Pancreas (tissue), 10 donors: ENCODE measurements at regions not wholly inside any gene's neighbourhood (a gene's known extent, or its start where the extent isn't known, plus 50 kb on each side); places are given as distances from the start of the nearest gene placed in this dataset.

Experiments used
- ATAC-seq, 4 donors: fragments of 200-7000 bp; cut with Tn5 transposase; one replicate each; pipeline versions ENCODE4 v1.8.0 to v1.9.1; 2020; ENCODE audit warnings: mild to moderate bottlenecking in 4 of 4, moderate library complexity in 4 of 4
- DNase-seq, 6 donors: peaks; one replicate each; pipeline ENCODE4 v3.0.0-alpha.2; 2020
- FAIRE-seq: peaks from 2 replicates; lab custom pipeline; 2012; peaks lifted over from hg19 to GRCh38; lab: Jason Lieb, UNC
- H3K27ac ChIP-seq, 4 donors: fragments of 200-600 bp; sonication (generic); 1 replicate in 3 of 4; 2 replicates in 1 of 4; pipeline versions ENCODE4 v1.5.0 to v1.8.0; 2020
- H3K27me3 ChIP-seq, 4 donors: fragments of 200-600 bp; one replicate each; pipeline ENCODE4 v1.8.0; 2021
- H3K36me3 ChIP-seq, 3 donors: fragments of 200-600 bp; sonication (generic) in 1 of 3; one replicate each; pipeline versions ENCODE4 v1.5.0 to v1.8.0; 2020 to 2021
- H3K4me1 ChIP-seq, 3 donors: fragments of 200-600 bp; one replicate each; pipeline ENCODE4 v1.8.0; 2021
- H3K4me3 ChIP-seq, 4 donors: fragments of 200-600 bp; sonication (generic) in 2 of 4; one replicate each; pipeline versions ENCODE4 v1.5.0 to v1.8.0; 2020 to 2021
- H3K9me3 ChIP-seq, 4 donors: fragments of 200-600 bp; one replicate each; pipeline ENCODE4 v1.8.0; 2021
- WGBS, 2 donors: extraction: QIAGEN DNeasy Blood & Tissue Kit; methylation state at CpG; one replicate each; pipeline ENCODE4 v1.1.7; 2013; 5-methylcytosine and 5-hydroxymethylcytosine counted together
- intact Hi-C, 3 donors: fragments of 100-400 bp; cut with DNase I; formaldehyde crosslinking; loops; one replicate each; pipeline versions ENCODE4 v1.11.1 to v1.14.2; 2022
- TF ChIP-seq, protein P1 (sequence below), 4 donors: fragments of 200-600 bp; sonication (generic) in 3 of 4; IDR thresholded peaks; one replicate each; pipeline versions ENCODE4 v1.5.0 to v1.8.0; 2021; ENCODE audit warnings: antibody characterized with exemption in 4 of 4
- donor health status: healthy with polysubstance abuse.
- donor health status: DM: no; HTN: no; CAD: no; lungs with moderate emphysema.
- donor health status: DM: no; HTN: no; CAD: no.
- donor health status: control.
- donor health status: control.
- donor health status: Bipolar disorder and iron deficiency.
- donor health status: DM: yes; HTN: yes; CAD: no.
- donor health status: DM: no; HTN: no; CAD: no.
- donor health status: DM: no; HTN: no; CAD: no.
- donor health status: DM: yes; HTN: yes; CAD: no.

DNA sequence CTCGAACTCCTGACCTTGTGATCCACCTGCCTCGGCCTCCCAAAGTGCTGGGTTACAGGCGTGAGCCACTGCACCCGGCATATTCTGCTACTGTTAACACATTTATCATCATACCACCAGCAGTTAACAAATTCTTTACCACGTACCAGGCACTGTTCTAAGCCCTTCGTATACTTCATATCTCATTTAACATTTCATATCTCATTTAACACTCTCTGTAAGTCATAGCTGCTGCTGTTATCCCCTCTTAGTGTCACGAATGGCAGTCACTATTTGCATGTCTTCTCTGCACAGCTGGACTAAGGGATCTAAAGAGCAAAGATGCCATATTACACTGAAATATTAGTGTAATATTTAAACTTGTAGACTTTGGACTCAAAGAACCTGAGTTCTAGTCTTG is 462.5 kb upstream of the DAB1 start:
- no peaks in the 10 kb centered on the region for H3K36me3 ChIP-seq
- no peaks in the 10 kb centered on the region for H3K27me3 ChIP-seq
- no peaks in the 10 kb centered on the region for H3K4me1 ChIP-seq
- no peaks in the 10 kb centered on the region for H3K9me3 ChIP-seq
- no peak overlapping the region for H3K4me3 ChIP-seq
- no peak for FAIRE-seq
- H3K27ac ChIP-seq, result no peak overlapping the region
- TF ChIP-seq, protein P1, sequence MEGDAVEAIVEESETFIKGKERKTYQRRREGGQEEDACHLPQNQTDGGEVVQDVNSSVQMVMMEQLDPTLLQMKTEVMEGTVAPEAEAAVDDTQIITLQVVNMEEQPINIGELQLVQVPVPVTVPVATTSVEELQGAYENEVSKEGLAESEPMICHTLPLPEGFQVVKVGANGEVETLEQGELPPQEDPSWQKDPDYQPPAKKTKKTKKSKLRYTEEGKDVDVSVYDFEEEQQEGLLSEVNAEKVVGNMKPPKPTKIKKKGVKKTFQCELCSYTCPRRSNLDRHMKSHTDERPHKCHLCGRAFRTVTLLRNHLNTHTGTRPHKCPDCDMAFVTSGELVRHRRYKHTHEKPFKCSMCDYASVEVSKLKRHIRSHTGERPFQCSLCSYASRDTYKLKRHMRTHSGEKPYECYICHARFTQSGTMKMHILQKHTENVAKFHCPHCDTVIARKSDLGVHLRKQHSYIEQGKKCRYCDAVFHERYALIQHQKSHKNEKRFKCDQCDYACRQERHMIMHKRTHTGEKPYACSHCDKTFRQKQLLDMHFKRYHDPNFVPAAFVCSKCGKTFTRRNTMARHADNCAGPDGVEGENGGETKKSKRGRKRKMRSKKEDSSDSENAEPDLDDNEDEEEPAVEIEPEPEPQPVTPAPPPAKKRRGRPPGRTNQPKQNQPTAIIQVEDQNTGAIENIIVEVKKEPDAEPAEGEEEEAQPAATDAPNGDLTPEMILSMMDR (IDR thresholded peaks at IDR 0.05), result no peak
- 68 to 90% methylated on average over 7 of the region's 7 CpGs for WGBS, 2 donors
- no peak for ATAC-seq
- no peak for DNase-seq
- intact Hi-C loops, result no loop called here

DNA sequence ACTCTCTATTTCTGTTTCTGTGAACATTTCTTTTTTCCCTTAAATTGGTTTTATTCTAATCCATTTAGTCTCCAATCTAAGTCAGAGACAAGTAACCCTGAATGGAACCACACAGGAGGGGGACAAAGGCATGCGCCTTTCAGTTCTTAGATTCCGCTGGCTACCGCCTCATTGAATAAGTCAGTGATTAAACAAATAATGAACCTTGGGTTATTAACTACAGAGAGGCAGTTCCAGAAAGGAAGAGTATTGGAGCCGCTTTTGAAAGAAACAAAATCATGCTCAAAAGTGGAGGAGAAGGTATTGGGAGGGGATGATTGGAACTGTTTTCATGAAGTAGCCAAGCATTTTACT is 459.8 kb upstream of the DAB1 start:
- Histone ChIP-seq H3K27ac (no peak overlapping the region), H3K27me3 (no peaks in the 10 kb centered on the region), H3K4me3 (no peak overlapping the region), H3K9me3 (no peaks in the 10 kb centered on the region), H3K36me3 (no peaks in the 10 kb centered on the region), H3K4me1 (no peaks in the 10 kb centered on the region)
- 82 to 91% methylated on average over 4 of the region's 4 CpGs for WGBS, 2 donors
- TF ChIP-seq, protein P1 (IDR thresholded peaks at IDR 0.05), result no peak
- intact Hi-C loops, result no loop called here
- FAIRE-seq (no peak), DNase-seq (no peak), ATAC-seq (no peak)

DNA sequence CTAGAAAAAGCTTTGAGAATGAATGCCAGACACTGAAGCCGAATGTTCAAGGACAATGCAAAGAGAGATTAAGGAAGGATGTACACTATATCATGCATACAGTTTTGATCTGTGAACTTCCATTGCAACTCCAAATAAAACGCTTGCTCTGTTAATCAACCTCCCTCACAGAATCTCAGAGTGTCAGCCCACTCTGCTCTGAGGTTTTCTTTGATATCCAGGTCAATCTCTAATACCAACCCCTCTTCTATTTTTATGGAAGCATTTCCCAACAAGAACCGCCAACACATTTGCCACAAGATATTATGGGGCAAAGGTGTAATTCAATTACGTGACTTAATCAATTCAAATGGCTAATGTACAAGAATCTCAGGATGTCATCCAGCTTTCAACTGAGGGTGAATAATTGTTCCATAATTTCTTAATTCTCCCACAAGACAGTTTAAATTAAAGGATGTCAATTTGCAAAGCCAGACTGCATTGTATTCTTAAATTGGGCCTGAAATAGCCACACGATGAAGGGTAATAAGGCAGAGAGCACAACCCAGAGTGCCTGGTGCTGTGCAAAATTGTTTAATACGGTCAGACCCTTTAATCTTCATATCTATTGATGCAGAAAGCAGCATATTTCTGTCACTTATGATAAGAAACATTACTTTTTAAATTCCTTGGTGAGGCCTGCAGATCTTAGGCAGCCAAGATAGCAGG is 459.2 kb upstream of the DAB1 start:
- no peaks in the 10 kb centered on the region for H3K4me1 ChIP-seq
- no peak for ATAC-seq
- WGBS, 2 donors, result 64 to 81% methylated on average over 6 of the region's 6 CpGs
- no peak for DNase-seq
- no peaks in the 10 kb centered on the region for H3K27me3 ChIP-seq
- no peaks in the 10 kb centered on the region for H3K36me3 ChIP-seq
- H3K4me3 ChIP-seq, result no peak overlapping the region
- FAIRE-seq, result no peak
- TF ChIP-seq, protein P1 (IDR thresholded peaks at IDR 0.05), result no peak
- intact Hi-C loops, result no loop called here
- H3K27ac ChIP-seq, result no peak overlapping the region
- no peaks in the 10 kb centered on the region for H3K9me3 ChIP-seq

DNA sequence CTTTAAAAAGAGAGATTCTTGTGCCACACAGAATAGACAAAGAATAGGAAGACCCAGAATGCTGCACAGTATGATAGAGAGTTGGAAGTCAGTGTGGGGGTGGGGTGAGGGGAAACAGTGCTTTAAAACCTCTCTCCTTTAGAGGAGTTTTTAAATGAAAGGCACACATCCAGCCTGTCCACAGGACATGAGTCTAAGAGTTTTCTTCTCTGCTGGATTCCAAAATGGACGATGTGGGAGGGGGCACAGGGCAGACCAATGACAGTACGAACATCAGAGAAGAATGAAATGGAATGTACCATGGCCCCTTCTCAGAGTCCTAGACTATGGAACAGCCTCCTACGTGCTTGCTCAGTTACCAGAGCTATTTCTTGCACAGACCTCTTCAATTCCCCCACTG is 458.2 kb upstream of the DAB1 start:
- Histone ChIP-seq H3K9me3 (no peaks in the 10 kb centered on the region), H3K36me3 (no peaks in the 10 kb centered on the region), H3K4me3 (no peak overlapping the region), H3K27me3 (no peaks in the 10 kb centered on the region), H3K4me1 (no peaks in the 10 kb centered on the region), H3K27ac (no peak overlapping the region)
- WGBS, 2 donors, result 60 to 90% methylated on average over 3 of the region's 3 CpGs
- ATAC-seq (no peak), FAIRE-seq (no peak), DNase-seq (no peak)
- TF ChIP-seq, protein P1 (IDR thresholded peaks at IDR 0.05), result no peak
- intact Hi-C loops, result no loop called here

DNA sequence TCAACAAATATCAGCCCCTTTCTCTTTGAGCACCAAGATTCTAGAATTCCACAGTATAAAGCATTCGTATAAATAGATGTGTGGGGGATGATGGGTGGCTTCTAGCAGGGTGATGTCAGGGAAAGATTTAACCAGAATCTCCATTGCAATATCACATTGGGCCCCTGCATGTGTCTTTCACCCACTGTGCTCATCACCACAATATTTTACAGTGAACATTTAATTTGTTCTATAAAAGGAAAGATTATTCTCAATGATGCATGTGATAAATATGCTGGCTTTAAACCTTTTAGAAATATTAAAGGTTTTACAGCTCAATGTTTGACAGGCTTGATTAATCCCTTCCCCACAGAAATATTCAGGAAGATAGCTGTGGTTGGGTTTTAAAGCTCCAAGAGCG is 457.8 kb upstream of the DAB1 start:
- 62 to 83% methylated on average over 2 of the region's 2 CpGs for WGBS, 2 donors
- Histone ChIP-seq H3K36me3 (no peaks in the 10 kb centered on the region), H3K27ac (no peak overlapping the region), H3K9me3 (no peaks in the 10 kb centered on the region), H3K4me1 (no peaks in the 10 kb centered on the region), H3K27me3 (no peaks in the 10 kb centered on the region), H3K4me3 (no peak overlapping the region)
- ATAC-seq (no peak), FAIRE-seq (no peak), DNase-seq (no peak)
- TF ChIP-seq, protein P1 (IDR thresholded peaks at IDR 0.05), result no peak
- intact Hi-C loops, result no loop called here
